Common myeloid progenitor, CD34-positive (primary cell): ENCODE measurements at regions not wholly inside any gene's neighbourhood (a gene's known extent, or its start where the extent isn't known, plus 50 kb on each side); places are given as distances from the start of the nearest gene placed in this dataset.
"Not testable (repeated sequence)": the region's sequence is repeated elsewhere in the genome, so short reads cannot be mapped to it uniquely, and the experiment has no call there.

Experiments
- CTCF ChIA-PET: fragments of 350-600 bp; sonication (Branson Sonifier 250); formaldehyde crosslinking; loops from one replicate; lab custom pipeline; 2021; ENCODE audit warnings: antibody characterized with exemption; lab: Charles Lee
- POLR2A ChIA-PET: fragments of 350-600 bp; sonication (Branson Sonifier 250); formaldehyde crosslinking; loops from one replicate; lab custom pipeline; 2021; ENCODE audit warnings: antibody characterized with exemption; lab: Charles Lee
- DNase-seq, 3 donors: peaks; one replicate each; pipeline versions ENCODE4 v3.0.0 to v3.0.0-alpha.2; 2013
- H3K27ac ChIP-seq, 2 experiments: 1 replicate in 1 of 2; 2 replicates in 1 of 2; pipeline ENCODE4 v1.7.0; 2013; ENCODE audit warnings: inconsistent platforms in 2 of 2, low read length in 2 of 2, mild to moderate bottlenecking in 2 of 2, low read depth in 1 of 2, moderate library complexity in 1 of 2; ENCODE audit not compliant: severe bottlenecking in 2 of 2, insufficient read depth in 1 of 2, poor library complexity in 1 of 2
- H3K27me3 ChIP-seq, 5 experiments: replicated peaks in 2 of 5; 1 replicate in 3 of 5; 2 replicates in 2 of 5; pipeline versions ENCODE4 v1.6.1 to v1.7.0; 2013; ENCODE audit warnings: low read length in 4 of 5, mild to moderate bottlenecking in 2 of 5, moderate library complexity in 2 of 5, inconsistent platforms in 1 of 5; ENCODE audit not compliant: insufficient read depth in 5 of 5, control insufficient read depth in 4 of 5
- H3K36me3 ChIP-seq, 4 experiments: 1 replicate in 2 of 4; 2 replicates in 2 of 4; pipeline versions ENCODE4 v1.6.1 to v1.7.0; 2013; ENCODE audit warnings: low read length in 3 of 4, control low read depth in 1 of 4, mild to moderate bottlenecking in 1 of 4; ENCODE audit not compliant: control insufficient read depth in 4 of 4, insufficient read depth in 4 of 4
- H3K4me1 ChIP-seq, 4 experiments: 1 replicate in 3 of 4; 2 replicates in 1 of 4; pipeline versions ENCODE4 v1.6.1 to v1.7.1; 2013; ENCODE audit warnings: low read length in 3 of 4, mild to moderate bottlenecking in 3 of 4, control low read depth in 1 of 4, inconsistent platforms in 1 of 4, moderate library complexity in 1 of 4; ENCODE audit not compliant: control insufficient read depth in 4 of 4, insufficient read depth in 4 of 4; ENCODE audit errors: control extremely low read depth in 1 of 4
- H3K4me3 ChIP-seq, 7 experiments: 1 replicate in 4 of 7; 2 replicates in 3 of 7; pipeline versions ENCODE4 v1.5.1 to v1.7.0; 2013; ENCODE audit warnings: mild to moderate bottlenecking in 7 of 7, low read length in 6 of 7, moderate library complexity in 6 of 7, inconsistent platforms in 2 of 7, low read depth in 2 of 7, control low read depth in 1 of 7; ENCODE audit not compliant: insufficient read depth in 4 of 7, control insufficient read depth in 1 of 7; ENCODE audit errors: extremely low read depth in 1 of 7
- H3K9me3 ChIP-seq, 5 experiments: 1 replicate in 4 of 5; 2 replicates in 1 of 5; pipeline versions ENCODE4 v1.6.1 to v1.7.1; 2013; ENCODE audit warnings: low read length in 4 of 5, mild to moderate bottlenecking in 2 of 5, inconsistent platforms in 1 of 5, low read depth in 1 of 5, moderate library complexity in 1 of 5; ENCODE audit not compliant: control insufficient read depth in 4 of 5, insufficient read depth in 2 of 5; ENCODE audit errors: control extremely low read depth in 1 of 5
- WGBS: methylation state at CpG from one replicate; pipeline ENCODE4 v1.1.5; 2013; ENCODE audit not compliant: insufficient coverage; 5-methylcytosine and 5-hydroxymethylcytosine counted together

DNA sequence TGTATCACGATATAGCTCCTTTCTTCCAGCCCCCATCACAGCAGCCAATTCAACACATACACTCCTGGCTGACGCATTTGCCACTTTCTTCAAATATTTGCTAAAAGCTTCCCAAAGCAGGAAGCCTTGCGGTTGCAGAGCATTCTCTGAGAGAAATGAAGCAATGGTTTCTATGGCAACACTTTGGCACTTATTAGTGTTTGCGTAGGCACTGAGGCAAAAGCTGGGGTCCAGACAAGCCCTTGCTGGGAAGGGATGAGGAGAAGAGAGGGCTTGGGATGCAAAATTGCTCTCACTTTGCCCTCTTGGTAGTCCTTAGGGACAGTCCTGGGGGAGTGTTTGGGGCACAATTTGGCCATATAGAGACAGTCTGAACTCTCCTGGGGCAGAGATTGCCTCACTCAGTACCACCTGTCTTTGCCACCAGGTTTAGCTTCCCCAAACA is 55.0 kb upstream of the PAK3 start:
- Histone ChIP-seq H3K4me1 (peaks cover 0 to 5% (median 1%) of the 10 kb centered on the region in 4 experiments), H3K4me3 (no peak overlapping the region), H3K27ac (no peak overlapping the region), H3K9me3 (peaks cover 0 to 2% (median 0%) of the 10 kb centered on the region in 5 experiments), H3K36me3 (no peaks in the 10 kb centered on the region), H3K27me3 (peaks cover 0 to 37% (median 6%) of the 10 kb centered on the region in 5 experiments)
- 51% methylated on average over 3 of the region's 4 CpGs for WGBS
- DNase-seq: peak; percentile 57 to 76 (median 72)
- POLR2A ChIA-PET: no interaction called here
- CTCF ChIA-PET: no interaction called here

DNA sequence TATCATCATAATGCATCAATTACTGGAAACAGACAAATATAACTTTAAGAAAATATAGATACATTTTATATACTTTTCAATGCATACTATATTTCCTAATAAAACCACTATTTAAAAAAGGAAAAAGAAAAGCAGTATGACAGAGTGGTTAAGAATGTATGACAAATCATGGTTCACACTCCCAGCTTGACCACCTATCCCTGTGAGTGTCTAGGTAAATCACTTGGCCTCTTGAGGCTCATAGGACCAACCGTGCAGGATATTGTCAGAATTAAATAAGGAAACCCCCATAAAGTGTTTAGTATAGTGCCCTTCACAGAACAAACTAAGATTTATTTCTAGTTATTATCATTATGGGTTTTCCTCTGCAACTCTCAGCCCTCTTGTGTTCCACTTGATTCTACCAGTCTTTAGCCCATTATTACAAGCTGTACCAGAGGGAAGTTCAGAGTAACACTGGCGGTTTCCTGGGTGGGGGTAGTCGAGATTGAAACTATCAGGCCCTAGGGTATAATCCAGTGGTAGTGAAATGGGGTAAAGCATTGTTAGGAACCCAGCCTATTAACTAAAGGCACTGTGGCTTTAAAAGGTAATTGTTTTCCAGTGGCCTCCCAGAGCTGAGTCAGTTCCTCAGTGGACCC is 55.5 kb upstream of the PAK3 start:
- Histone ChIP-seq H3K4me1 (peaks cover 0 to 5% (median 1%) of the 10 kb centered on the region in 4 experiments), H3K36me3 (no peaks in the 10 kb centered on the region), H3K27me3 (peaks cover 0 to 31% (median 6%) of the 10 kb centered on the region in 5 experiments), H3K9me3 (peaks cover 0 to 3% (median 0%) of the 10 kb centered on the region in 5 experiments), H3K27ac (no peak overlapping the region), H3K4me3 (no peak overlapping the region)
- 20% methylated on average over 1 of the region's 3 CpGs for WGBS
- DNase-seq: peak in 1 of 3 donors; percentile 0
- ChIA-PET POLR2A (no interaction called here), CTCF (no interaction called here)

DNA sequence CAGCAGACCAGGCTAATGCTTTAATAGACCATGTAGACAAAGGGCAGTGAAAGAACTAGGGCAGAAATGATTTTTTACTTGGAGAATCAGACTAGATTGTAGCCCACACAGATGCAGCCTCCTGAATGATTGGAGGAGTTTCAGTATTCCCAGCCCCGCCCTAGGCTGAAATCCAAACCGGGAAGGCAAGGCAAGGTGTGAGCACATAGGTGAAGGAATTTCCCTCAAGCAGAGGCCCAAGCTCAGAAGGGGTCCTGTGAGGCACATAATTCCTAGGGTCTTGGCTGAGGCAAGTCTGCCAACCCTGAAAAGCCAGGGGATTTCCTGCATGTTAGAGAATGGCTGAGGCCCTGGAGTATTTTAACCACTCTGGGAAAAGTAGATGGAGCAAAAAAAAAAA is 56.4 kb upstream of the PAK3 start:
- 56% methylated on average over 2 of the region's 2 CpGs for WGBS
- POLR2A ChIA-PET: no interaction called here

DNA sequence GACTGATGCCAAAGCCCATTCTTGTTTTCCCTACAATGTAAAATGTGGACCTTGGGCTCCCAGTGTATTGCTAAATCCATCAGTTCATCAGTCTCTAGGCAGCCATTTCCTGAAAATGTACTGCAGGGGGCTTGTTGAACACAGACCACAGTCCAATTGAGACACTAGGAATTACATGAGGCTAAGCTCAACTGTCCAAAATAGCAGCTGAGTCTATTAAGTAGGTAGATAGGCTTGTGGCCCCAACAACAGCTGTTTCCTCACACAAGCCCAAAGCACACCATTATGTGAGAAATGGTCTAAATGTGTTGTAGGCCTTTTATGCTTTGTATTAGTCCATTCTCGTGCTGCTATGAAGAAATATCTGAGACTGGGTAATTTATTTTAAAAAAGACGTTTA is 60.0 kb upstream of the PAK3 start:
- no peak for DNase-seq
- ChIA-PET POLR2A (no interaction called here), CTCF (no interaction called here)
- H3K9me3 ChIP-seq: peaks cover 0 to 3% (median 0%) of the 10 kb centered on the region in 5 experiments
- H3K4me3 ChIP-seq: no peak overlapping the region
- 74% methylated on average over 2 of the region's 2 CpGs for WGBS
- H3K4me1 ChIP-seq: peaks cover 0 to 2% (median under 1%) of the 10 kb centered on the region in 4 experiments
- peaks cover 0 to 20% (median 3%) of the 10 kb centered on the region in 5 experiments for H3K27me3 ChIP-seq
- H3K36me3 ChIP-seq: no peaks in the 10 kb centered on the region
- H3K27ac ChIP-seq: no peak overlapping the region

More for the DNA sequence above, 56.4 kb upstream of the PAK3 start:
- H3K36me3 ChIP-seq: no peaks in the 10 kb centered on the region
- no peak for DNase-seq
- no peak overlapping the region for H3K4me3 ChIP-seq
- CTCF ChIA-PET: no interaction called here
- H3K9me3 ChIP-seq: peaks cover 0 to 3% (median 0%) of the 10 kb centered on the region in 5 experiments
- H3K4me1 ChIP-seq: peaks cover 0 to 5% (median 1%) of the 10 kb centered on the region in 4 experiments
- H3K27ac ChIP-seq: no peak overlapping the region
- H3K27me3 ChIP-seq: peaks cover 0 to 25% (median 6%) of the 10 kb centered on the region in 5 experiments

DNA sequence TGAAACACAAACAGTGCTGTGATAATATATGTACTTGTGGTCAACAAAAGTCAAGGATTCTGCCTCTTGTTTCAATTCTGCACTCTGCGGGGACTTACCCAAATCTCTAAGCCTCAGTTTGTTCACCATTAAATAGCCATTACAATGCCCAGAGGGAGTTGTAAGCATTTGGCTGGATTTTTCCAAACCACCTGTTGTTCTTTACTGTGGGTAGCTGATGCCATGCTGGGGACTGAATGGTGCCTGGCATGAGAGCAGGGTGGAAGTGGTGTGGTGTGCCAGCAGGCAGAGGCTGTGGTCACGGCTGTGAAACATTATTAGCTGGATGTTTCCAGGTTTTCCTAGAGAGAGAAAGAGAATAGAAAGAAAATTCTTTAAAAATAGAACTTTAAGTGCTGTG is 60.7 kb upstream of the PAK3 start:
- Histone ChIP-seq H3K4me1 (no peaks in the 10 kb centered on the region), H3K27me3 (peaks cover 0 to 20% (median 3%) of the 10 kb centered on the region in 5 experiments), H3K27ac (no peak overlapping the region), H3K4me3 (no peak overlapping the region), H3K36me3 (no peaks in the 10 kb centered on the region), H3K9me3 (peaks cover 0 to 3% (median 0%) of the 10 kb centered on the region in 5 experiments)
- CTCF ChIA-PET: no interaction called here
- no CpG with 5 or more reads among the region's 2 CpGs for WGBS
- POLR2A ChIA-PET: no interaction called here
- no peak for DNase-seq

DNA sequence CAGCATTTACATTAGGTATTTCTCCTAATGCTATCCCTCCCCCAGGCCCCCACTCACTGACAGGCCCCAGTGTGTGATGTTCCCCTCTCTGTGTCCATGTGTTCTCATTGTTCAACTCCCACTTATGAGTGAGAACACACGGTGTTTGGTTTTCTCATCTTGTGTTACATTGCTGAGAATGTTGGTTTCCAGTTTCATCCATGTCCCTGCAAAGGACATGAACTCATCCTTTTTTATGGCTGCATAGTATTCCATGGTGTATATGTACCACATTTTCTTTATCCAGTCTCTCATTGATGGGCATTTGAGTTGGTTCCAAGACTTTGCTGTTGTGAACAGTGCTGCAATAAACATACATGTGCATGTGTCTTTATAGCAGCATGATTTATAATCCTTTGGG is 73.0 kb upstream of the PAK3 start:
- H3K9me3 ChIP-seq, POLR2A ChIA-PET, H3K27ac ChIP-seq, H3K4me3 ChIP-seq, CTCF ChIA-PET, H3K36me3 ChIP-seq, DNase-seq, H3K27me3 ChIP-seq, H3K4me1 ChIP-seq: not testable (repeated sequence)
- no CpG with 5 or more reads among the region's 1 CpG for WGBS

DNA sequence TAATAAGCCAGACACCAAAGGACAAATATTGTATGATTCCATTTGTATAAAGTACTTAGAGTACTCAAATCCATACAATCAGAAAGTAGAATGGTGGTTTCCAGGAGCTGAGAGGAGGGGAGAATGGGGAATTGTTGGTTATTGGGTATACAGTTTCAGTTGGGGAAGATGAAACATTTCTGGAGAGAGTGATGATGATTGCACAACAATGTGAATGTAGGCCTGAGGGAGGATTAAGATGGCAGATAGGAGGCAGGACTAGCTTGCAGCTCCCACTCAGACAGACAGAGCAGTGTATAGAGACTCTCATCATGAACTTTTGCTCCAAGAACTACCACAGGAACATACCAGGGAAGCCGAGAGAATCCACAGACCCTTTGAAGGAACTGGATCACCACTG is 75.7 kb upstream of the PAK3 start:
- H3K36me3 ChIP-seq: no peaks in the 10 kb centered on the region
- CTCF ChIA-PET: no interaction called here
- no peak for DNase-seq
- H3K27ac ChIP-seq: no peak overlapping the region
- H3K27me3 ChIP-seq: peaks cover 0 to 8% (median 3%) of the 10 kb centered on the region in 5 experiments
- no peaks in the 10 kb centered on the region for H3K4me1 ChIP-seq
- H3K9me3 ChIP-seq: peaks cover 0 to 3% (median 0%) of the 10 kb centered on the region in 5 experiments
- 60% methylated on average over 1 of the region's 1 CpG for WGBS
- POLR2A ChIA-PET: no interaction called here
- H3K4me3 ChIP-seq: no peak overlapping the region
